SK-N-SH (cell line): ENCODE measurements at regions not wholly inside any gene's neighbourhood (a gene's known extent, or its start where the extent isn't known, plus 50 kb on each side); places are given as distances from the start of the nearest gene placed in this dataset.

Source experiments
- CTCF ChIA-PET: fragments of 300-600, 350-600 bp; formaldehyde crosslinking; extraction: SDS; loops from one replicate; lab custom pipeline; 2021; lab: Yijun Ruan, JAX
- POLR2A ChIA-PET: fragments of 350-600 bp; sonication (Branson Sonifier 250); formaldehyde crosslinking; extraction: SDS; loops from one replicate; lab custom pipeline; 2020; ENCODE audit warnings: antibody characterized with exemption, inconsistent platforms; lab: Yijun Ruan, JAX
- DNase-seq: peaks from one replicate; pipeline ENCODE4 v3.0.0; 2012
- H2AFZ ChIP-seq: fragments of 200-600 bp; sonication (generic); 2 replicates; pipeline ENCODE4 v1.8.1; 2016; ENCODE audit warnings: antibody characterized with exemption, mild to moderate bottlenecking, low read depth
- H3F3A ChIP-seq: fragments of 200-600 bp; sonication (generic); replicated peaks from 2 replicates; pipeline ENCODE3; 2016; ENCODE audit warnings: antibody characterized with exemption, mild to moderate bottlenecking; ENCODE audit not compliant: insufficient read depth
- H3K27ac ChIP-seq, 2 experiments: fragments of 200-500 bp in 1 of 2; fragments of 200-600 bp in 1 of 2; sonication (Bioruptor generic) in 1 of 2; sonication (generic), shearing (Covaris generic) in 1 of 2; 2 replicates each; pipeline versions ENCODE4 v1.5.1 to v1.6.1; 2014 to 2016; ENCODE audit warnings: low read depth in 2 of 2, inconsistent platforms in 1 of 2, low read length in 1 of 2, mild to moderate bottlenecking in 1 of 2, mixed read lengths in 1 of 2
- H3K27me3 ChIP-seq: fragments of 200-600 bp; sonication (generic), shearing (Covaris generic); 2 replicates; pipeline ENCODE4 v1.6.1; 2016; ENCODE audit warnings: mixed run types; ENCODE audit not compliant: insufficient read depth
- H3K36me3 ChIP-seq, 2 experiments: fragments of 200-500 bp in 1 of 2; fragments of 200-600 bp in 1 of 2; sonication (Bioruptor generic) in 1 of 2; sonication (generic) in 1 of 2; replicated peaks in 1 of 2; 2 replicates each; pipeline versions ENCODE3 to v1.5.1; 2014 to 2016; ENCODE audit warnings: low read length in 1 of 2, mild to moderate bottlenecking in 1 of 2; ENCODE audit not compliant: insufficient read depth in 2 of 2, control insufficient read depth in 1 of 2
- H3K4me1 ChIP-seq, 2 experiments: fragments of 200-500 bp in 1 of 2; fragments of 200-600 bp in 1 of 2; sonication (Bioruptor generic) in 1 of 2; sonication (generic), shearing (Covaris generic) in 1 of 2; 2 replicates each; pipeline versions ENCODE4 v1.5.1 to v1.6.1; 2014 to 2016; ENCODE audit warnings: low read depth in 1 of 2, low read length in 1 of 2, mixed run types in 1 of 2; ENCODE audit not compliant: insufficient read depth in 2 of 2, control insufficient read depth in 1 of 2
- H3K4me2 ChIP-seq: fragments of 200-600 bp; sonication (generic), shearing (Covaris generic); 2 replicates; pipeline ENCODE4 v1.6.1; 2017; ENCODE audit warnings: mixed run types
- H3K4me3 ChIP-seq, 2 experiments: fragments of 200-500 bp in 1 of 2; fragments of 200-600 bp in 1 of 2; sonication (Bioruptor generic) in 1 of 2; sonication (generic), shearing (Covaris generic) in 1 of 2; 2 replicates each; pipeline versions ENCODE4 v1.5.1 to v1.8.1; 2014 to 2016; ENCODE audit warnings: low read depth in 2 of 2, inconsistent platforms in 1 of 2, low read length in 1 of 2, mild to moderate bottlenecking in 1 of 2, mixed read lengths in 1 of 2, moderate library complexity in 1 of 2
- H3K79me2 ChIP-seq: fragments of 200-600 bp; sonication (generic); 2 replicates; pipeline ENCODE4 v1.8.1; 2017; ENCODE audit warnings: mild to moderate bottlenecking; ENCODE audit not compliant: insufficient read depth
- H3K9ac ChIP-seq: fragments of 200-600 bp; sonication (generic); 2 replicates; pipeline ENCODE4 v1.6.1; 2017; ENCODE audit warnings: mixed run types
- H3K9me2 ChIP-seq: fragments of 200-600 bp; sonication (generic); 2 replicates; pipeline ENCODE4 v1.6.1; 2017; ENCODE audit warnings: mixed run types
- H3K9me3 ChIP-seq: fragments of 200-600 bp; sonication (generic); 2 replicates; pipeline ENCODE4 v1.6.1; 2017; ENCODE audit warnings: mixed run types, mild to moderate bottlenecking, moderate library complexity
- H4K20me1 ChIP-seq: fragments of 200-600 bp; sonication (generic); 2 replicates; pipeline ENCODE4 v1.6.1; 2017; ENCODE audit warnings: mild to moderate bottlenecking, mixed run types; ENCODE audit not compliant: insufficient read depth
- ELF1 ChIP-seq: IDR thresholded peaks from 2 replicates; pipeline ENCODE4 v1.4.0; 2012
- FOSL2 ChIP-seq: IDR thresholded peaks from 2 replicates; pipeline ENCODE4 v1.4.0; 2012; ENCODE audit warnings: low read depth, mild to moderate bottlenecking, moderate library complexity, borderline replicate concordance
- FOXJ3 ChIP-seq: sonication (generic); formaldehyde crosslinking; IDR thresholded peaks from 2 replicates; pipeline ENCODE4 v1.5.1; 2020; ENCODE audit warnings: mild to moderate bottlenecking, missing genetic modification reagents
- GABPA ChIP-seq: IDR thresholded peaks from 2 replicates; pipeline ENCODE4 v1.4.0; 2012; ENCODE audit warnings: low read depth, mild to moderate bottlenecking
- GATA2 ChIP-seq: sonication (generic); formaldehyde crosslinking; IDR thresholded peaks from 2 replicates; pipeline ENCODE4 v1.5.0; 2020; ENCODE audit warnings: mild to moderate bottlenecking, missing genetic modification reagents
- MEF2A ChIP-seq: IDR thresholded peaks from 2 replicates; pipeline ENCODE4 v1.4.0; 2012; ENCODE audit warnings: low read depth, borderline replicate concordance
- NFIC ChIP-seq: IDR thresholded peaks from 2 replicates; pipeline ENCODE4 v1.4.0; 2012; ENCODE audit warnings: borderline replicate concordance
- REST ChIP-seq: IDR thresholded peaks from 2 replicates; pipeline ENCODE4 v1.6.1; 2012; ENCODE audit warnings: mild to moderate bottlenecking, low read depth, low read length, moderate library complexity
- RXRA ChIP-seq: IDR thresholded peaks from 2 replicates; pipeline ENCODE4 v1.4.0; 2012; ENCODE audit warnings: low read depth, mild to moderate bottlenecking, borderline replicate concordance
- SMC3 ChIP-seq: IDR thresholded peaks from 2 replicates; pipeline ENCODE4 v1.6.1; 2012; ENCODE audit warnings: low read depth, low read length, improper control_type of control experiment
- TEAD4 ChIP-seq: IDR thresholded peaks from 2 replicates; pipeline ENCODE4 v1.4.0; 2012; ENCODE audit warnings: mild to moderate bottlenecking, borderline replicate concordance; ENCODE audit not compliant: insufficient read depth
- USF2 ChIP-seq: fragments of 150-350 bp; IDR thresholded peaks from 2 replicates; pipeline ENCODE4 v1.6.1; 2017; ENCODE audit warnings: antibody characterized with exemption, low read length, low read depth, borderline replicate concordance
- WGBS: methylation state at CpG from one replicate; pipeline ENCODE4 v1.1.6; 2017; ENCODE audit warnings: low lambda C conversion rate; 5-methylcytosine and 5-hydroxymethylcytosine counted together
- TF ChIP-seq, protein P1 (sequence below): IDR thresholded peaks from 2 replicates; pipeline ENCODE4 v1.4.0; 2012; ENCODE audit warnings: low read depth, borderline replicate concordance
- TF ChIP-seq, protein P2 (sequence below): fragments of 200-600 bp; sonication (generic); IDR thresholded peaks from 2 replicates; pipeline ENCODE4 v1.6.1; 2017; ENCODE audit warnings: antibody characterized with exemption, mild to moderate bottlenecking, moderate library complexity
- TF ChIP-seq, protein P3 (sequence below): IDR thresholded peaks from 2 replicates; pipeline ENCODE4; 2012

GRCh38 chr13:104057861-104058260 is 991.6 kb upstream of the SLC10A2 start:
- DNase-seq = no peak
- Histone ChIP-seq H3K27me3 (no peaks in the 10 kb centered on the region), H3K4me3 (no peak overlapping the region), H3F3A (no peaks in the 10 kb centered on the region), H4K20me1 (no peaks in the 10 kb centered on the region), H3K9me2 (no peaks in the 10 kb centered on the region), H3K4me2 (no peak overlapping the region), H3K27ac (no peak overlapping the region), H3K79me2 (no peaks in the 10 kb centered on the region), H3K9ac (no peak overlapping the region), H3K9me3 (no peaks in the 10 kb centered on the region), H2AFZ (no peak overlapping the region), H3K36me3 (no peaks in the 10 kb centered on the region), H3K4me1 (no peaks in the 10 kb centered on the region)
- POLR2A ChIA-PET = no interaction called here
- no peak for TF ChIP-seq FOXJ3 (CRISPR knock-in tag)
- TF ChIP-seq GABPA = no peak
- no peak for TF ChIP-seq MEF2A
- no peak for TF ChIP-seq REST
- no peak for TF ChIP-seq ELF1
- no peak for TF ChIP-seq TEAD4
- no peak for TF ChIP-seq RXRA
- no peak for TF ChIP-seq FOSL2
- 54% methylated on average over 4 of the region's 4 CpGs for WGBS
- CTCF ChIA-PET = no interaction called here

GRCh38 chr13:104045907-104046306 is 979.7 kb upstream of the SLC10A2 start:
- 33% methylated on average over 1 of the region's 1 CpG for WGBS
- Histone ChIP-seq H3K4me2 (no peak overlapping the region), H3K9me3 (no peaks in the 10 kb centered on the region), H3F3A (no peaks in the 10 kb centered on the region), H3K4me3 (no peak overlapping the region), H3K36me3 (no peaks in the 10 kb centered on the region), H3K9me2 (no peaks in the 10 kb centered on the region), H3K4me1 (no peaks in the 10 kb centered on the region), H3K27me3 (no peaks in the 10 kb centered on the region), H3K9ac (no peak overlapping the region), H3K79me2 (no peaks in the 10 kb centered on the region), H3K27ac (no peak overlapping the region), H2AFZ (no peak overlapping the region), H4K20me1 (no peaks in the 10 kb centered on the region)
- DNase-seq = no peak
- CTCF ChIA-PET = interaction anchor here (1.4 kb wide), 1 partner anchor 15 kb away, joined by 5 read pairs; no protein-coding TSS in a partner anchor
- POLR2A ChIA-PET = no interaction called here
- TF ChIP-seq, protein P1, sequence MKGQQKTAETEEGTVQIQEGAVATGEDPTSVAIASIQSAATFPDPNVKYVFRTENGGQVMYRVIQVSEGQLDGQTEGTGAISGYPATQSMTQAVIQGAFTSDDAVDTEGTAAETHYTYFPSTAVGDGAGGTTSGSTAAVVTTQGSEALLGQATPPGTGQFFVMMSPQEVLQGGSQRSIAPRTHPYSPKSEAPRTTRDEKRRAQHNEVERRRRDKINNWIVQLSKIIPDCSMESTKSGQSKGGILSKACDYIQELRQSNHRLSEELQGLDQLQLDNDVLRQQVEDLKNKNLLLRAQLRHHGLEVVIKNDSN = no peak
- TF ChIP-seq REST (no peak), SMC3 (no peak), GATA2 (no peak), USF2 (no peak), FOSL2 (no peak), NFIC (no peak)
- TF ChIP-seq, protein P2, sequence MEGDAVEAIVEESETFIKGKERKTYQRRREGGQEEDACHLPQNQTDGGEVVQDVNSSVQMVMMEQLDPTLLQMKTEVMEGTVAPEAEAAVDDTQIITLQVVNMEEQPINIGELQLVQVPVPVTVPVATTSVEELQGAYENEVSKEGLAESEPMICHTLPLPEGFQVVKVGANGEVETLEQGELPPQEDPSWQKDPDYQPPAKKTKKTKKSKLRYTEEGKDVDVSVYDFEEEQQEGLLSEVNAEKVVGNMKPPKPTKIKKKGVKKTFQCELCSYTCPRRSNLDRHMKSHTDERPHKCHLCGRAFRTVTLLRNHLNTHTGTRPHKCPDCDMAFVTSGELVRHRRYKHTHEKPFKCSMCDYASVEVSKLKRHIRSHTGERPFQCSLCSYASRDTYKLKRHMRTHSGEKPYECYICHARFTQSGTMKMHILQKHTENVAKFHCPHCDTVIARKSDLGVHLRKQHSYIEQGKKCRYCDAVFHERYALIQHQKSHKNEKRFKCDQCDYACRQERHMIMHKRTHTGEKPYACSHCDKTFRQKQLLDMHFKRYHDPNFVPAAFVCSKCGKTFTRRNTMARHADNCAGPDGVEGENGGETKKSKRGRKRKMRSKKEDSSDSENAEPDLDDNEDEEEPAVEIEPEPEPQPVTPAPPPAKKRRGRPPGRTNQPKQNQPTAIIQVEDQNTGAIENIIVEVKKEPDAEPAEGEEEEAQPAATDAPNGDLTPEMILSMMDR = no peak
- TF ChIP-seq, protein P3, sequence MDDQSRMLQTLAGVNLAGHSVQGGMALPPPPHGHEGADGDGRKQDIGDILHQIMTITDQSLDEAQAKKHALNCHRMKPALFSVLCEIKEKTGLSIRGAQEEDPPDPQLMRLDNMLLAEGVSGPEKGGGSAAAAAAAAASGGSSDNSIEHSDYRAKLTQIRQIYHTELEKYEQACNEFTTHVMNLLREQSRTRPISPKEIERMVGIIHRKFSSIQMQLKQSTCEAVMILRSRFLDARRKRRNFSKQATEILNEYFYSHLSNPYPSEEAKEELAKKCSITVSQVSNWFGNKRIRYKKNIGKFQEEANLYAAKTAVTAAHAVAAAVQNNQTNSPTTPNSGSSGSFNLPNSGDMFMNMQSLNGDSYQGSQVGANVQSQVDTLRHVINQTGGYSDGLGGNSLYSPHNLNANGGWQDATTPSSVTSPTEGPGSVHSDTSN = no peak
